ENCODE measurements at regions not wholly inside any gene's neighbourhood (a gene's known extent, or its start where the extent isn't known, plus 50 kb on each side); places are given as distances from the start of the nearest gene placed in this dataset.

DNA sequence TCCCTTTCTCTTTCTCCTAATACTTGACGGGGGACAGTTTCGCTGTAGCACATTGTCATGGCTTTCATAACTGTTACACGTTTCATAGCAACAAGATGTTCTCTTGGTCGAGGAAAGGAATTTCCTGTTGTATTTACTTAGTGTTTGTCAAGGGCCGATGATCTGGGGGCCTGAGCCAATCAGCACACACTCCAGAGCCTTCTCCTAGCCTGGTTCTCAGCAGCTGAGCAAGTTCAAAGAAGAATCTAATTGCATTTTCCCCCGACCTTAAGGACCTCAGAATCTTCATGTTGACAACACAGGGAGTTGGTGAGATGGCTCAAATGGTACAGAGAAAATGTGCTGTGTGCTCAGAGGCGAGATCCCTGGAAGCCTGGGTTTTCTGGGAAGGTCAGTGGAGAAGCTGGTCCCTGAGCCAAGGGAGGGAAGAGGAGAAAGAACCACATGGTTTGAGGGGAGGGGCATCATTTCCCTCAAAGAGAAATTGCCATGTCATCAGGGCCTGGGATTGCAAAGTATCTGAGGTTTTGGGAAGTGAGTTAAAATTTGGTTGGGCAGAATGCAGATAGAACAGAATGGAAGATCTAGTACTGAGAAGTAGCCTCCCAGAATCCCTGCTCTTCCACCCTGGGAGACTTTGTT, 76.9 kb upstream of the AGAP1 start:
- H3K4me1 ChIP-seq: no peaks in the 10 kb centered on the region
- no peaks in the 10 kb centered on the region for H3K36me3 ChIP-seq (ENCODE audit: control insufficient read depth, insufficient read depth, low read length)
- no peak for TF ChIP-seq CTCF (IDR thresholded peaks at IDR 0.05; ENCODE audit: insufficient read depth in 1 of 2, low read depth in 1 of 2, low read length in 1 of 2, severe bottlenecking in 1 of 2, unreplicated experiment in 1 of 2)
- Mint-ChIP-seq H3K9me3 (ENCODE audit: unreplicated experiment) (peaks cover 10% of the 10 kb centered on the region), H3K36me3 (ENCODE audit: insufficient read depth, unreplicated experiment) (no peaks in the 10 kb centered on the region), H3K4me1 (ENCODE audit: low read depth, unreplicated experiment) (no peaks in the 10 kb centered on the region), H3K27ac (ENCODE audit: unreplicated experiment) (no peak overlapping the region), H3K27me3 (ENCODE audit: insufficient read depth, unreplicated experiment) (no peaks in the 10 kb centered on the region), H3K4me3 (ENCODE audit: unreplicated experiment) (no peak overlapping the region)
- ChIA-PET CTCF (no interaction called here), POLR2A (no interaction called here)
- no peak overlapping the region for H3K4me3 ChIP-seq (ENCODE audit: low read depth, low read length)
- no TSS peak for BruUV-seq (replicated peaks)
- intact Hi-C loops (cut with micrococcal nuclease; ENCODE audit: unreplicated experiment): no loop called here
- peak in 1 of 2 experiments; percentile 22 for DNase-seq
- no peaks in the 10 kb centered on the region for H3K9me3 ChIP-seq
- no peaks in the 10 kb centered on the region for H3K27me3 ChIP-seq (replicated peaks; ENCODE audit: control insufficient read depth, insufficient read depth, low read length)

DNA sequence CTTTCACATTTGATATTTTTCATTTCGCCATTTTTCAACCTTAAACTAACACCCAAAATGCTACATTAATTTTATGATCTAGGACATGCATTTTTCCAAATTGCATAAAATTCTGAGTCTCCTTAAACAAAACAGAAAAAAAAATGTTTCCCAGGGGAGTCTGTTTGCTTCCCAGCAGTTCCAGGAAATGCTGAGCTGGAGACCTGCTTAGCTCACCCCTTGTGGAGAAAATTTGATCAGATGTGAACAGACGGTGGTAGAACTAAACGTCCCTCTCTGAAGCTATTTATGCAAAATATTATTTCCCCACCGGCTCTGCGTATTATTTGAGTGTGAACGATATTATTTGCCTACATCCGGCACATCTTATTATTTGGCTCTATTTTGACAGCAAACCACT, 74.9 kb upstream of the AGAP1 start:
- DNase-seq: no peak
- Histone ChIP-seq H3K9me3 (no peaks in the 10 kb centered on the region), H3K36me3 (ENCODE audit: control insufficient read depth, insufficient read depth, low read length) (no peaks in the 10 kb centered on the region), H3K27me3 (replicated peaks; ENCODE audit: control insufficient read depth, insufficient read depth, low read length) (no peaks in the 10 kb centered on the region), H3K4me1 (no peaks in the 10 kb centered on the region), H3K4me3 (ENCODE audit: low read depth, low read length) (no peak overlapping the region)
- no TSS peak for BruUV-seq (replicated peaks)
- H3K27me3 Mint-ChIP-seq (ENCODE audit: insufficient read depth, unreplicated experiment): no peaks in the 10 kb centered on the region
- no peak overlapping the region for H3K4me3 Mint-ChIP-seq (ENCODE audit: unreplicated experiment)
- H3K4me1 Mint-ChIP-seq (ENCODE audit: low read depth, unreplicated experiment): no peaks in the 10 kb centered on the region
- no peaks in the 10 kb centered on the region for H3K36me3 Mint-ChIP-seq (ENCODE audit: insufficient read depth, unreplicated experiment)
- TF ChIP-seq CTCF (IDR thresholded peaks at IDR 0.05; ENCODE audit: insufficient read depth in 1 of 2, low read depth in 1 of 2, low read length in 1 of 2, severe bottlenecking in 1 of 2, unreplicated experiment in 1 of 2): no peak
- CTCF ChIA-PET: no interaction called here
- no peak overlapping the region for H3K27ac Mint-ChIP-seq (ENCODE audit: unreplicated experiment)
- POLR2A ChIA-PET: no interaction called here
- no peaks in the 10 kb centered on the region for H3K9me3 Mint-ChIP-seq (ENCODE audit: unreplicated experiment)
- intact Hi-C loops (cut with micrococcal nuclease; ENCODE audit: unreplicated experiment): no loop called here

DNA sequence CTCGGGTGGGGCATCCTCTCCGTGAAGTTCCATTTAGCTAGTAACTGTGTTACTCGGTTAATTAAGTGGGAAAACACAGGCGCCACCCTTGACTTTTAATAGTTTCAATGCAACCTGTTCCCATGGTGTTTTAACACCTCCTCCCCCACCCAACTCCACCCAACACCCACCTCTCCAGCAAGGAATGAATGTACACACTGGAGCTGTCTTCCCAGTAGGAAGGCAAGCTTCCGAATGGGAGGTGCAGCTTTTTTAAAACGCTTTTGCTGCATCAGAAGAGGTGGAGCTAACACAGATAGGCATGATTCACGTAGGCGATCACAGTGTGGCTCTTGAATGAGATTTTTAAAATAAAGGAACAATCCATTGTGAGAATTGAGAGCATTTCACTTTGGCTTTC, 73.8 kb upstream of the AGAP1 start:
- H3K9me3 Mint-ChIP-seq (ENCODE audit: unreplicated experiment): no peaks in the 10 kb centered on the region
- POLR2A ChIA-PET: no interaction called here
- H3K36me3 ChIP-seq (ENCODE audit: control insufficient read depth, insufficient read depth, low read length): no peaks in the 10 kb centered on the region
- H3K4me3 Mint-ChIP-seq (ENCODE audit: unreplicated experiment): no peak overlapping the region
- intact Hi-C loops (cut with micrococcal nuclease; ENCODE audit: unreplicated experiment): no loop called here
- no peaks in the 10 kb centered on the region for H3K4me1 Mint-ChIP-seq (ENCODE audit: low read depth, unreplicated experiment)
- CTCF ChIA-PET: no interaction called here
- no peaks in the 10 kb centered on the region for H3K27me3 Mint-ChIP-seq (ENCODE audit: insufficient read depth, unreplicated experiment)
- no TSS peak for BruUV-seq (replicated peaks)
- no peak for DNase-seq
- H3K4me3 ChIP-seq (ENCODE audit: low read depth, low read length): no peak overlapping the region
- no peaks in the 10 kb centered on the region for H3K9me3 ChIP-seq
- H3K27ac Mint-ChIP-seq (ENCODE audit: unreplicated experiment): no peak overlapping the region
- TF ChIP-seq CTCF (IDR thresholded peaks at IDR 0.05; ENCODE audit: insufficient read depth in 1 of 2, low read depth in 1 of 2, low read length in 1 of 2, severe bottlenecking in 1 of 2, unreplicated experiment in 1 of 2): no peak
- H3K36me3 Mint-ChIP-seq (ENCODE audit: insufficient read depth, unreplicated experiment): no peaks in the 10 kb centered on the region
- H3K27me3 ChIP-seq (replicated peaks; ENCODE audit: control insufficient read depth, insufficient read depth, low read length): no peaks in the 10 kb centered on the region
- no peaks in the 10 kb centered on the region for H3K4me1 ChIP-seq
